ENCODE measurements at regions not wholly inside any gene's neighbourhood (a gene's known extent, or its start where the extent isn't known, plus 50 kb on each side); places are given as distances from the start of the nearest gene placed in this dataset.

DNA sequence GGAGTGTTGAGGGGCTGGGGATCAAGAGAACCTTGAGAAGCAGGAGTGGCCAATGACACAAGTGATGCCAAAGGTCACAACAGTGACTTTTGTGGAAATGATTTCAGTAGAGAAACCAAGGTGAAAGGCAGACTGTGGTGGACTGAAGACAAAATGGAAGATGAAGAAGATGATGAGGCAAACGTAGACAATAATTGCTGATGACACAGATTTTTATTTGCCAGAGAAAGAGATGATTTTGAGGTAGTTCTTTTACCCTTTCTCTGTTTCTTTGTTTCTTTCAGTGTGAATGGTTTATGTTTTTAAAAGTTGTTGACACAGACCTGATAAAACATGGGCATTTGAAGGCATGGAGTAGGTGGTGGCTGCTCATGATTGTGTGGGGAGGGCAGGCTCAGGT, 121.0 kb upstream of the ARGLU1 start:
- no peak for TF ChIP-seq CTCF (IDR thresholded peaks at IDR 0.05)
- TF ChIP-seq POLR2A (IDR thresholded peaks at IDR 0.05), result no peak
